OCI-LY7 (cell line): ENCODE measurements at regions not wholly inside any gene's neighbourhood (a gene's known extent, or its start where the extent isn't known, plus 50 kb on each side); places are given as distances from the start of the nearest gene placed in this dataset.

ENCODE experiments used
- BruUV-seq: library from RNA; stranded (reverse); fragments of 400-500 nt; replicated peaks from 2 replicates; lab custom pipeline; 2021; lab: Mats Ljungman, UMichigan
- CTCF ChIA-PET: fragments of 300-600 bp; sonication (Branson Sonifier 250); formaldehyde crosslinking; loops from one replicate; lab custom pipeline; 2022; ENCODE audit warnings: antibody characterized with exemption; ENCODE audit not compliant: unreplicated experiment; lab: Charles Lee
- POLR2A ChIA-PET: fragments of 300-600 bp; sonication (Branson Sonifier 250); formaldehyde crosslinking; loops from one replicate; lab custom pipeline; 2022; ENCODE audit warnings: antibody characterized with exemption; lab: Charles Lee
- DNase-seq: peaks from one replicate; pipeline ENCODE4 v3.0.0-alpha.2; 2015; ENCODE audit warnings: low spot score
- H2AFZ ChIP-seq: fragments of 200-600 bp; sonication (generic), shearing (Covaris generic); 2 replicates; pipeline ENCODE4 v1.6.1; 2014; ENCODE audit warnings: mild to moderate bottlenecking, antibody characterized with exemption, low read length, moderate library complexity
- H3K27ac ChIP-seq: fragments of 200-600 bp; sonication (generic); 2 replicates; pipeline ENCODE4 v1.5.1; 2014; ENCODE audit warnings: mixed run types, low read depth, mild to moderate bottlenecking, moderate library complexity, low read length, inconsistent platforms; ENCODE audit not compliant: poor library complexity, severe bottlenecking
- H3K36me3 ChIP-seq: fragments of 200-600 bp; sonication (generic); 2 replicates; pipeline ENCODE4 v1.6.1; 2014; ENCODE audit warnings: mild to moderate bottlenecking, antibody characterized with exemption, low read length, moderate library complexity, mixed read lengths; ENCODE audit not compliant: insufficient read depth
- H3K4me1 ChIP-seq: fragments of 200-600 bp; sonication (generic); 2 replicates; pipeline ENCODE4 v1.5.1; 2014; ENCODE audit warnings: mild to moderate bottlenecking, low read length; ENCODE audit not compliant: insufficient read depth, poor library complexity, severe bottlenecking
- H3K4me2 ChIP-seq: fragments of 200-600 bp; sonication (generic); 2 replicates; pipeline ENCODE4 v1.6.1; 2014; ENCODE audit warnings: mild to moderate bottlenecking, low read length
- H3K4me3 ChIP-seq: fragments of 200-600 bp; sonication (generic); 2 replicates; pipeline ENCODE4 v1.5.1; 2014; ENCODE audit warnings: mild to moderate bottlenecking, low read depth, low read length; ENCODE audit not compliant: poor library complexity, severe bottlenecking
- H3K79me2 ChIP-seq: fragments of 200-600 bp; sonication (generic); 2 replicates; pipeline ENCODE4 v1.6.1; 2016; ENCODE audit warnings: low read depth, mild to moderate bottlenecking, low read length, moderate library complexity, mixed read lengths; ENCODE audit not compliant: insufficient read depth
- H3K9me2 ChIP-seq: fragments of 200-600 bp; sonication (generic); 2 replicates; pipeline ENCODE4 v1.6.1; 2016; ENCODE audit warnings: mild to moderate bottlenecking, low read length, mixed read lengths; ENCODE audit not compliant: insufficient read depth
- H3K9me3 ChIP-seq: fragments of 200-600 bp; sonication (generic); 2 replicates; pipeline ENCODE4 v1.6.1; 2014; ENCODE audit warnings: mild to moderate bottlenecking, mixed run types, low read length, mixed read lengths
- H4K20me1 ChIP-seq: fragments of 200-600 bp; sonication (generic); 2 replicates; pipeline ENCODE4 v1.6.1; 2014; ENCODE audit warnings: mild to moderate bottlenecking, antibody characterized with exemption, low read length, moderate library complexity, mixed read lengths; ENCODE audit not compliant: insufficient read depth
- CTCF ChIP-seq: fragments of 200-600 bp; sonication (generic); conservative IDR thresholded peaks from 2 replicates; pipeline ENCODE4 v1.5.1; 2014; ENCODE audit warnings: mild to moderate bottlenecking, antibody characterized with exemption, low read length, moderate library complexity, mixed read lengths
- EZH2phosphoT487 ChIP-seq: fragments of 200-600 bp; sonication (generic); IDR thresholded peaks from 2 replicates; pipeline ENCODE4 v1.6.1; 2018; ENCODE audit warnings: low read depth, borderline replicate concordance, mild to moderate bottlenecking, mixed run types, antibody characterized with exemption, low read length, moderate library complexity, mixed read lengths
- intact Hi-C: fragments of 100-400 bp; cut with micrococcal nuclease; formaldehyde crosslinking; loops from one replicate; pipeline ENCODE4 v1.10.0; 2022; ENCODE audit not compliant: unreplicated experiment

- Histone ChIP-seq H3K4me1 (no peaks in the 10 kb centered on the region), H3K4me3 (no peak overlapping the region), H3K9me3 (no peaks in the 10 kb centered on the region), H2AFZ (no peak overlapping the region), H3K27ac (no peak overlapping the region), H3K36me3 (no peaks in the 10 kb centered on the region), H4K20me1 (no peaks in the 10 kb centered on the region), H3K4me2 (no peak overlapping the region), H3K9me2 (no peaks in the 10 kb centered on the region), H3K79me2 (no peaks in the 10 kb centered on the region)
- TF ChIP-seq CTCF (no peak), EZH2phosphoT487 (no peak)
- intact Hi-C loops, result no loop called here
- DNase-seq, result no peak
- ChIA-PET CTCF (no interaction called here), POLR2A (interaction anchor here (1.4 kb wide), 1 partner anchor 10 kb away, joined by 14 read pairs; no protein-coding TSS in a partner anchor)
- BruUV-seq, result no TSS peak
Observed at GRCh38 chr11:126123686-126124085, 61.0 kb upstream of the CDON start.

GRCh38 chr11:126122863-126123262 is 60.2 kb upstream of the CDON start:
- no TSS peak for BruUV-seq
- Histone ChIP-seq H3K4me2 (no peak overlapping the region), H3K4me3 (no peak overlapping the region), H3K9me2 (no peaks in the 10 kb centered on the region), H3K36me3 (no peaks in the 10 kb centered on the region), H3K4me1 (no peaks in the 10 kb centered on the region), H3K27ac (no peak overlapping the region), H3K79me2 (no peaks in the 10 kb centered on the region), H4K20me1 (no peaks in the 10 kb centered on the region), H2AFZ (no peak overlapping the region), H3K9me3 (no peaks in the 10 kb centered on the region)
- TF ChIP-seq EZH2phosphoT487 (no peak), CTCF (no peak)
- intact Hi-C loops, result no loop called here
- ChIA-PET CTCF (no interaction called here), POLR2A (interaction anchor here (0.6 to 1.4 kb wide), 3 partner anchors 11 to 153 kb away, joined by 3 to 14 read pairs (median 3); no protein-coding TSS in a partner anchor)
- DNase-seq, result no peak

GRCh38 chr11:126121296-126121695 is 58.6 kb upstream of the CDON start:
- Histone ChIP-seq H3K79me2 (no peaks in the 10 kb centered on the region), H3K27ac (no peak overlapping the region), H3K4me3 (no peak overlapping the region), H3K9me2 (no peaks in the 10 kb centered on the region), H3K4me1 (no peaks in the 10 kb centered on the region), H3K36me3 (no peaks in the 10 kb centered on the region), H2AFZ (no peak overlapping the region), H4K20me1 (no peaks in the 10 kb centered on the region), H3K9me3 (no peaks in the 10 kb centered on the region), H3K4me2 (no peak overlapping the region)
- no peak for TF ChIP-seq CTCF
- TF ChIP-seq EZH2phosphoT487, result no peak
- POLR2A ChIA-PET, result no interaction called here
- intact Hi-C loops, result no loop called here
- no peak for DNase-seq
- BruUV-seq, result no TSS peak
- CTCF ChIA-PET, result interaction anchor here (0.5 to 0.6 kb wide), 2 partner anchors 42 to 195 kb away, joined by 3 to 7 read pairs; no protein-coding TSS in a partner anchor
